A673 (cell line): ENCODE measurements at regions not wholly inside any gene's neighbourhood (a gene's known extent, or its start where the extent isn't known, plus 50 kb on each side); places are given as distances from the start of the nearest gene placed in this dataset.

Experiments used
- CTCF ChIP-seq: fragments of 300-800, 200-600 bp; sonication (generic); conservative IDR thresholded peaks from 2 replicates; pipeline ENCODE4 v1.5.1; 2017; ENCODE audit warnings: low read depth, mild to moderate bottlenecking, antibody characterized with exemption, low read length, moderate library complexity, mixed read lengths
- EZH2 ChIP-seq: fragments of 200-600 bp; sonication (generic); IDR thresholded peaks from 2 replicates; pipeline ENCODE4 v1.6.1; 2017; ENCODE audit warnings: borderline replicate concordance, low read depth, mild to moderate bottlenecking, mixed read lengths, antibody characterized with exemption, low read length; ENCODE audit not compliant: poor library complexity, severe bottlenecking

- no peak for TF ChIP-seq EZH2
- TF ChIP-seq CTCF: no peak
Measured at GRCh38 chr13:81821259-81821658, 1480.3 kb upstream of the SPRY2 start.
